Stimulated activated CD4-positive, alpha-beta T cell treated with anti-CD3 and anti-CD28 coated beads, Interleukin-4, amount 100 ng/mL, for 1 hour (primary cell): ENCODE measurements at regions not wholly inside any gene's neighbourhood (a gene's known extent, or its start where the extent isn't known, plus 50 kb on each side); places are given as distances from the start of the nearest gene placed in this dataset.
"Not testable (repeated sequence)": the region's sequence is repeated elsewhere in the genome, so short reads cannot be mapped to it uniquely, and the experiment has no call there.

ENCODE experiments used
- DNase-seq: peaks from one replicate; pipeline ENCODE4 v3.0.0-alpha.2; 2020

GRCh38 chr14:106768230-106768629, 1241.8 kb downstream of the TMEM121 start:
- DNase-seq: not testable (repeated sequence)

GRCh38 chr14:106768972-106769700, 1242.8 kb downstream of the TMEM121 start:
- DNase-seq: not testable (repeated sequence)

GRCh38 chr14:106770158-106770672, 1243.8 kb downstream of the TMEM121 start:
- DNase-seq: not testable (repeated sequence)

DNA sequence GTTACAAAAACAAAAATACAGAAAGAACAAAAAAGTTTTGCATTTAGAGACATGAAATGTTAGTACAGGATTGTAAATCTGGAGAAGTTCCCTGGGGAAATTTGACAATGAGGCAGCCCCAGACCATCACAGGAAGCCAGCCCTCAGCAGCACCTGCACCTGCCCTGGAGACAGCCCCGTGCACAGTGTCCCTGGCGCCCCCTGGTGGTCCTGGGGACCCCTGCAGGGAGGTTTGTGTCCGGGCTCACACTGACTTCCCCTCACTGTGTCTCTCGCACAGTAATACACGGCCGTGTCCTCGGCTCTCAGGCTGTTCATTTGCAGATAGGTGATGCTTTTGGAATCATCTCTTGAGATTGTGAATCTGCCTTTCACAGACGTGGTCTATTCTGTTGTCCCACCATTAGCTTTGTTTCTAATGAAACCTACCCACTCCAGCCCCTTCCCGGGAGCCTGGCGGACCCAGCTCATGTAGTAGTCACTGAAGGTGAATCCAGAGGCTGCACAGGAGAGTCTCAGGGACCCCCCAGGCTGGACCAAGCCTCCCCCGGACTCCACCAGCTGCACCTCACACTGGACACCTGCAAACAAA, 1248.6 kb downstream of the TMEM121 start:
- DNase-seq: peak; percentile 84

DNA sequence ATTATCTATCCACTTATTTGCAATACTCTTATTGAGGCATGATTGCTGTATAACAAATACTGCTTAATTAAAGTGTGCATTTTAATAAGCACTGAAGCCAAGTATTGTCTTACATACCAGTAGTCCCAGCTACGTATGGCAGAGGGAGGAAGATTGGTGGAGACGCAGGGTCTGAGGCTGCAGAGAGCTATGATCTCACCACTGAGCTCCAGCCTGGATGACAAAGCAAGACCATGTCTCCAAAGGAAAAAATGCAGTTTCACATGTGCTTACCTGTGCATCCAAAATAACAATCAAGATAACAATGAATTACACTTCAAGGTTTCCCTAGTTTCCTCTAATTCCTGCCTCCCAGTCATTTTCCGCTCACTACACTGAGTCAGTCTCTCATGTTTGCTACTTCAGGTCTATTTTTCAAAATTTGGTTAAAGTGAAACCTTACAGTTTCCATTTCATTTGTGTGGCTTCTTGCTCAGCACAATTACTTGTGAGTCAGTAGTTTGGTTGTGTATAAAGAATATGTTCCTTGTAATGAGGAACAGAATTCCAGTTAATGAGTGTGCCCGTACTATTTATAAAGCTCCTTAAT, 1250.1 kb downstream of the TMEM121 start:
- no peak for DNase-seq

DNA sequence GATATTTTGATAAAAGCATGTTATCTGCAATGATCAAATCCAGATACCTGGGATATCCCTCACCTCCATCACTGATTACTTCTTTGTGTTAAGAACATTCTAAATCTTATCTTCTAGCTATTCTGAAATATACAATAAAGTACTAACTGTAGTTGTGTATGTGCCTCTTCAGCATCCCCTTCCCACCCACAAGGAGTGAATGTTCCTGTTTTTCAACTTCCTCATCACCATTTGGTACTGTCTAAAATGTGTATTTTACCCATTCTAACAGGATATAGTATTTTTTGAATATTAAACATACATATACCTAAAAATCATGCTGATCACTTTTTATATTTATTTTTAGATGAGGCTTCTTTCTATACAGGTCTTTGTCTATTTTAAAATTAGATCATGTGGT, 1252.6 kb downstream of the TMEM121 start:
- no peak for DNase-seq

- DNase-seq: no peak
These were observed 1260.3 kb downstream of the TMEM121 start for GRCh38 chr14:106786697-106787096.

- DNase-seq: no peak
These were observed 1261.2 kb downstream of the TMEM121 start for GRCh38 chr14:106787626-106788025.

DNA sequence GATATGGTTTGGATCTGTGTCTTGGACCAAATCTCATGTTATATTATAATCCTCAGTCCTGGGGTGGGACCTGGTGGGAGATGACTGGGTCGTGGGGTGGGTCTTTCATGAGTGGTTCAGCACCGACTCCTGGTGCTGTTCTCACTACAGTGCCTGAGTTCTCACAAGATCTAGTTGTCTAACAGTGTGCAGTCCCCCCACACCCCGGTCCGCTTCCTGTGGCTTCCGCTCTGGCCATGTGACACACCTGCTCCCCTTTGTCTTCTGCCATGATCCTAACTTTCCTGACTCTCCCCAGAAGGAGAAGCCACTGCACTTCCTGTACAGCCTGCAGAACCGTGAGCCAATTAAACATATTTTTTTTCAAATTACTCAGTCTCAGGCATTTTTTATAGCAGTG, 1262.2 kb downstream of the TMEM121 start:
- no peak for DNase-seq

DNA sequence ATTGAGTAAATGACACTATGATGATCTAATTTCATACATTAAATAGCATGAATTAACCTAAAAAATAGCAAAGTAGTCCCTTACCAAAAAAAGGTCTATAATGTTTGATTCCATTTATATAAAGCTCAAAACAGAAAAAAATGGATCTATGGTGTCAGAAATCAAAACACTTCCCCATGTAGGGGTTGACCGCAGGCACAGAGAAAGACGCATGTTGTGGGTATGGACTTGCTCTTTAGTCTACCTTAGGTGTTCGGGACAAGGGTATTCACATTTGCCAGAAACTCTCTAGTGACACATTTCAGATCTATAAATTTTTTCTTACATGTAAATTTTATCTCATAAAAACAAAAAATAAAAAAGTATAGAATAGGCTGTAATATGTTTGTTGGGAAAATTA, 1262.9 kb downstream of the TMEM121 start:
- DNase-seq: no peak

GRCh38 chr14:106790189-106791036, 1264.0 kb downstream of the TMEM121 start:
- DNase-seq: peak; percentile 75

GRCh38 chr14:106792543-106792942, 1266.2 kb downstream of the TMEM121 start:
- DNase-seq: no peak

DNA sequence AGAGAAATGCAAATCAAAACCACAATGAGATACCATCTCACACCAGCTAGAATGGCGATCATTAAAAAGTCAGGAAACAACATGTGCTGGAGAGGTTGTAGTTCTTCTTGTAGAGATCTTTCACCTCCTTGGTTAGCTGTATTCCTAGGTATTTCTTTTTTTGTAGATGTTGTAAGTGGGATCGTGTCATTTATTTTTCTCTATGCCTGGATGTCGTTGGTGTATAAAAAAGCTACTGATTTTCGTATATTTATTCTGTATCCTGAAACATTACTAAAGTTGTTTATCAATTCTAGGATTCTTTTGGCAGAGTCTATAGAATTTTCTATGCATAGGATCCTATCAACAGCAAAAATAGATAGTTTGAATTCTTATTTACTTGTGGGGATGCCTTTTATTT, 1271.8 kb downstream of the TMEM121 start:
- DNase-seq: not testable (repeated sequence)

- DNase-seq: no peak
These were observed 1276.3 kb downstream of the TMEM121 start for GRCh38 chr14:106802413-106803364.

- DNase-seq: no peak
These were observed 1277.0 kb downstream of the TMEM121 start for GRCh38 chr14:106803379-106803778.

DNA sequence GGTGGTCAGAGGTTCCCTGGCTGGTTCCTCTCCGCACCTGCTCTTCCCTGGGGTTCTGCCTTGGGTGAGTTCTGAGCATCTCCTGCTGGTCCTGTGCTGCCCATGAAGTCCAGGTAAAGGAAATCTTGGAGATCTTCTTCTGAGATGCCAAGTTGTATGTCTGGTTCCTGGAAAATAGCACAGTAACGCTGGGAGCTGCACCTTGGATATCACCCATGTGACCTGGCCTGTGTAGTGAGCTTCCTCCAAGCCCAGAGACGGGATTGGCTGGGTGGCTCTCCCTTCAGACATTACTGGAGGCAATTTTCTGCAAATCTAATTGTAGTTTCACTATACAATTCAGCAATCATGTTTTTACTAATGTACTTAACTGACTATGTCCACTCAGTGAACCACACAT, 1281.1 kb downstream of the TMEM121 start:
- no peak for DNase-seq

DNA sequence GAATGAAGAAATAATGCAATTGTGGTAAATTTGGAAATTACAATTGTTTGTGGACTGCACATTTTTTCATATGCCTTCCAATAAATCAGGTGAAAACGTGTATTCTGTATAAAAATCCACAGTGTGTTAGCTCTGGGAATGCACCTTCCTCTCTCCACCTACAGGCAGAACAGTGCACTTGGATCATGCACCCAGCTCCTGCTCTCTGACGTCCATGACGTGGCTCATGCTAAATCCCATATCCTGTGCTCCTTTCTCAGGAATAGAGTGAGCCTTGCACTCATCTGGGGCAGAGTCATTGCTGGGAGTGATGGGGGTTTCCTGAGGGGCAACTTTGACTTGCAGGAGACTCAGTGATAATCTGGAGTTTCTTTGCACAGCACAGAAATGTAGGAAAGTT, 1282.1 kb downstream of the TMEM121 start:
- no peak for DNase-seq

DNA sequence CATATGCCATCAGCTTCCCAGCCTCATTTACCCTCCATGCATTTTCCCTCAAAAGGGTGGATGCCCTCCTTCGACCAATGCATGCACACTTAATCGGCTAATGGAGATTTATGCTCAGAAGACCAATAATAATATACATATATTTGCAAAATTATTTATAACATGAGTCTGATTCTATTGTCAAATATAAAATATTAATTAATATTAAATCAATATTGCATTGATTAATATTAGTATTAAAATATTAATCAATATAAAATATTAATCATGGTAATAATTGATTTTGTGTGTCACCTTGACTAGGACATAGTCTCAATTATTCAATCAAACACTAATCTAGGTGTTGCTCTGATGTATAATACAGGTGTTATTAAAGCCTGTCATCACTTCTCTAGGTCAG, 1282.5 kb downstream of the TMEM121 start:
- no peak for DNase-seq

GRCh38 chr14:106809615-106810014, 1283.2 kb downstream of the TMEM121 start:
- DNase-seq: no peak

DNA sequence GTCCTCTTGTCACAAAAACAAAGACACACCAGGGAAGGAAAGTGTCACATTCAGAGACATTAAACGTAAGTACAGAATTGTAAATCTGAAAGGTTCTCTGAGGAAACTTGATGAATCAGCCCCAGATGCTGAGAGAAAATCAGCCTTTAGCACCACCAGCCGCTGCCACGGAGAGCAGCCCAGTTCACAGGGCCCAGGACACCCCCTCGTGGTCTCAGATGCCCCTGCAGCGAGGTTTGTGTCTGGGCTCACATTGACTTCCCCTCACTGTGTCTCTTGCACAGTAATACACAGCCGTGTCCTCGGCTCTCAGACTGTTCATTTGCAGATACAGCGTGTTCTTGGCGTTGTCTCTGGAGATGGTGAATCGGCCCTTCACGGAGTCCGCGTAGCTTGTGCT, 1283.8 kb downstream of the TMEM121 start:
- not testable (repeated sequence) for DNase-seq

DNA sequence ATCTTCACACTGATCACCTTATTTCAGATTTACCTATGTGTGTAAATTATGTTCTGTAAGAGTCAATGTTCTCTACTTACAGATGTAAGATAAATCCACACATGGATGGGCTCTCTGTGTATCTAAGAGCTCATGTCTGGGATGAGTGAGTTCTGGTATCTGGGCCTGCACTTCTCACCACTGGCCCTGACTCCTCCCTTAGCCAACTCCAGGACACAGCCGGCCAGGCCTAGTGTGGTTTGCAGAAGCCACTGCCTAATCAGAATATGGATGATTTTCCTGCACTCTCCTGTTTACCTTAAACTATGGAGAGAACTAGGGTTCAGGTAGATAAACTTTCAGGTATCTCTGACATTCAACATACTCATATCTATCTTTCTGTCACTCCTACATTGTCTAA, 1284.8 kb downstream of the TMEM121 start:
- no peak for DNase-seq
